Activated CD4-positive, alpha-beta T cell treated with anti-CD3 and anti-CD28 coated beads for 36 hours (primary cell): ENCODE measurements at regions not wholly inside any gene's neighbourhood (a gene's known extent, or its start where the extent isn't known, plus 50 kb on each side); places are given as distances from the start of the nearest gene placed in this dataset.
A peak's percentile ranks its signal among the peaks of the same experiment; 100 is the strongest.

Source experiments
- ATAC-seq: fragments of 200-7000 bp; cut with Tn5 transposase; one replicate; pipeline ENCODE4 v1.10.0; 2021; ENCODE audit warnings: mild to moderate bottlenecking, moderate library complexity
- CTCF ChIA-PET: fragments of 350-600 bp; sonication (Branson Sonifier 250); formaldehyde crosslinking; loops from one replicate; lab custom pipeline; 2021; ENCODE audit warnings: antibody characterized with exemption; lab: Charles Lee
- POLR2A ChIA-PET: fragments of 350-600 bp; sonication (Branson Sonifier 250); formaldehyde crosslinking; loops from one replicate; lab custom pipeline; 2021; ENCODE audit warnings: antibody characterized with exemption, inconsistent platforms; lab: Charles Lee
- DNase-seq: peaks from one replicate; pipeline ENCODE4 v3.0.0-alpha.2; 2020
- H3K27ac Mint-ChIP-seq: one replicate; pipeline ENCODE4 v1.8.0; 2021; ENCODE audit warnings: mixed read lengths
- H3K27me3 Mint-ChIP-seq: one replicate; pipeline ENCODE4 v1.8.0; 2021; ENCODE audit warnings: mixed read lengths
- H3K36me3 Mint-ChIP-seq: one replicate; pipeline ENCODE4 v1.8.0; 2021; ENCODE audit warnings: low read depth, mixed read lengths
- H3K4me1 Mint-ChIP-seq: one replicate; pipeline ENCODE4 v1.8.0; 2021; ENCODE audit warnings: mixed read lengths
- H3K4me3 Mint-ChIP-seq: one replicate; pipeline ENCODE4 v1.8.0; 2021; ENCODE audit warnings: mild to moderate bottlenecking, moderate library complexity, mixed read lengths
- H3K9me3 Mint-ChIP-seq: one replicate; pipeline ENCODE4 v1.8.0; 2021; ENCODE audit warnings: low read depth, mixed read lengths
- intact Hi-C, 2 experiments: fragments of 100-400 bp; cut with DNase I in 1 of 2; cut with micrococcal nuclease in 1 of 2; formaldehyde crosslinking; loops; one replicate each; pipeline versions ENCODE4 v1.14.2 to v1.15.1; 2022 to 2024; cut with DNase I, micrococcal nuclease

- Mint-ChIP-seq H3K36me3 (no peaks in the 10 kb centered on the region), H3K4me3 (no peak overlapping the region), H3K27me3 (no peaks in the 10 kb centered on the region), H3K9me3 (no peaks in the 10 kb centered on the region), H3K4me1 (no peaks in the 10 kb centered on the region), H3K27ac (no peak overlapping the region)
- ChIA-PET CTCF (interaction anchor here (1.0 kb wide), 2 partner anchors 14 to 43 kb away, joined by 3 to 4 read pairs; no protein-coding TSS in a partner anchor), POLR2A (no interaction called here)
- intact Hi-C loops: no loop called here
- DNase-seq (no peak), ATAC-seq (no peak)
Observed at GRCh38 chr4:17276776-17277175, 235.1 kb downstream of the QDPR start.

- Mint-ChIP-seq H3K36me3 (no peaks in the 10 kb centered on the region), H3K27ac (no peak overlapping the region), H3K4me3 (no peak overlapping the region), H3K9me3 (no peaks in the 10 kb centered on the region), H3K4me1 (no peaks in the 10 kb centered on the region), H3K27me3 (no peaks in the 10 kb centered on the region)
- ChIA-PET POLR2A (no interaction called here), CTCF (no interaction called here)
- ATAC-seq (no peak), DNase-seq (no peak)
- intact Hi-C loops: no loop called here
Observed at GRCh38 chr4:17275836-17276235, 236.1 kb downstream of the QDPR start.

- no peak overlapping the region for H3K4me3 Mint-ChIP-seq
- ChIA-PET CTCF (no interaction called here), POLR2A (no interaction called here)
Observed at GRCh38 chr4:17273047-17273446, 238.8 kb downstream of the QDPR start.

GRCh38 chr4:17272154-17272553 lies 239.7 kb downstream of the QDPR start:
- no peak for DNase-seq
- H3K36me3 Mint-ChIP-seq: no peaks in the 10 kb centered on the region
- no peaks in the 10 kb centered on the region for H3K9me3 Mint-ChIP-seq
- CTCF ChIA-PET: no interaction called here
- POLR2A ChIA-PET: no interaction called here
- peaks cover 14% of the 10 kb centered on the region for H3K27me3 Mint-ChIP-seq
- H3K27ac Mint-ChIP-seq: no peak overlapping the region
- intact Hi-C loops: no loop called here
- no peak overlapping the region for H3K4me3 Mint-ChIP-seq
- ATAC-seq: no peak
- H3K4me1 Mint-ChIP-seq: no peaks in the 10 kb centered on the region

More at GRCh38 chr4:17273047-17273446, 238.8 kb downstream of the QDPR start:
- H3K27ac Mint-ChIP-seq: no peak overlapping the region
- no peaks in the 10 kb centered on the region for H3K9me3 Mint-ChIP-seq
- no peaks in the 10 kb centered on the region for H3K4me1 Mint-ChIP-seq
- DNase-seq (no peak), ATAC-seq (no peak)
- H3K36me3 Mint-ChIP-seq: no peaks in the 10 kb centered on the region
- H3K27me3 Mint-ChIP-seq: peaks cover 9% of the 10 kb centered on the region
- intact Hi-C loops: no loop called here

GRCh38 chr4:17265653-17266052 lies 246.2 kb downstream of the QDPR start:
- DNase-seq (no peak), ATAC-seq (no peak)
- Mint-ChIP-seq H3K4me3 (no peak overlapping the region), H3K27me3 (peaks cover 18% of the 10 kb centered on the region), H3K27ac (no peak overlapping the region), H3K36me3 (no peaks in the 10 kb centered on the region), H3K4me1 (no peaks in the 10 kb centered on the region), H3K9me3 (no peaks in the 10 kb centered on the region)
- intact Hi-C loops: no loop called here
- CTCF ChIA-PET: no interaction called here
- POLR2A ChIA-PET: no interaction called here

GRCh38 chr4:17265139-17265538 lies 246.8 kb downstream of the QDPR start:
- ATAC-seq: no peak
- ChIA-PET POLR2A (no interaction called here), CTCF (no interaction called here)
- Mint-ChIP-seq H3K36me3 (no peaks in the 10 kb centered on the region), H3K27me3 (peaks cover 16% of the 10 kb centered on the region), H3K27ac (no peak overlapping the region), H3K9me3 (no peaks in the 10 kb centered on the region), H3K4me3 (no peak overlapping the region), H3K4me1 (no peaks in the 10 kb centered on the region)
- intact Hi-C loops: no loop called here
- no peak for DNase-seq

- ChIA-PET POLR2A (no interaction called here), CTCF (no interaction called here)
- Mint-ChIP-seq H3K36me3 (no peaks in the 10 kb centered on the region), H3K4me3 (no peak overlapping the region), H3K4me1 (no peaks in the 10 kb centered on the region), H3K9me3 (no peaks in the 10 kb centered on the region), H3K27ac (no peak overlapping the region), H3K27me3 (peaks cover 4% of the 10 kb centered on the region)
- DNase-seq (peak; percentile 9), ATAC-seq (peak; percentile 49)
- intact Hi-C loops: no loop called here
Observed at GRCh38 chr4:17260166-17260907, 251.6 kb downstream of the QDPR start.

GRCh38 chr4:17258106-17258505 lies 253.8 kb downstream of the QDPR start:
- peaks cover 9% of the 10 kb centered on the region for H3K27me3 Mint-ChIP-seq
- intact Hi-C loops: no loop called here
- DNase-seq (no peak), ATAC-seq (no peak)
- ChIA-PET CTCF (no interaction called here), POLR2A (no interaction called here)
- no peaks in the 10 kb centered on the region for H3K9me3 Mint-ChIP-seq
- H3K27ac Mint-ChIP-seq: no peak overlapping the region
- H3K4me1 Mint-ChIP-seq: peaks cover 2% of the 10 kb centered on the region
- H3K4me3 Mint-ChIP-seq: no peak overlapping the region
- no peaks in the 10 kb centered on the region for H3K36me3 Mint-ChIP-seq

- no peak for ATAC-seq
- Mint-ChIP-seq H3K27me3 (peaks cover 18% of the 10 kb centered on the region), H3K4me1 (peaks cover 2% of the 10 kb centered on the region), H3K9me3 (no peaks in the 10 kb centered on the region), H3K4me3 (no peak overlapping the region), H3K27ac (no peak overlapping the region), H3K36me3 (no peaks in the 10 kb centered on the region)
- ChIA-PET POLR2A (no interaction called here), CTCF (no interaction called here)
- no peak for DNase-seq
- intact Hi-C loops: no loop called here
Observed at GRCh38 chr4:17252131-17252530, 259.8 kb downstream of the QDPR start.

- Mint-ChIP-seq H3K27me3 (peaks cover 24% of the 10 kb centered on the region), H3K9me3 (no peaks in the 10 kb centered on the region), H3K36me3 (no peaks in the 10 kb centered on the region), H3K4me1 (peaks cover 2% of the 10 kb centered on the region), H3K4me3 (no peak overlapping the region), H3K27ac (no peak overlapping the region)
- POLR2A ChIA-PET: no interaction called here
- DNase-seq: no peak
- ATAC-seq: no peak
- intact Hi-C loops: no loop called here
- CTCF ChIA-PET: no interaction called here
Observed at GRCh38 chr4:17251101-17251500, 260.8 kb downstream of the QDPR start.

- ATAC-seq: no peak
- Mint-ChIP-seq H3K27me3 (peaks cover 22% of the 10 kb centered on the region), H3K4me1 (peaks cover 2% of the 10 kb centered on the region), H3K4me3 (no peak overlapping the region), H3K36me3 (no peaks in the 10 kb centered on the region), H3K9me3 (no peaks in the 10 kb centered on the region), H3K27ac (no peak overlapping the region)
- POLR2A ChIA-PET: no interaction called here
- intact Hi-C loops: no loop called here
- CTCF ChIA-PET: no interaction called here
- no peak for DNase-seq
Observed at GRCh38 chr4:17250591-17250990, 261.3 kb downstream of the QDPR start.

GRCh38 chr4:17246656-17247055 lies 265.2 kb downstream of the QDPR start:
- H3K9me3 Mint-ChIP-seq: no peaks in the 10 kb centered on the region
- no peak for DNase-seq
- peaks cover 18% of the 10 kb centered on the region for H3K27me3 Mint-ChIP-seq
- ChIA-PET CTCF (no interaction called here), POLR2A (no interaction called here)
- intact Hi-C loops: no loop called here
- no peak overlapping the region for H3K4me3 Mint-ChIP-seq
- H3K36me3 Mint-ChIP-seq: no peaks in the 10 kb centered on the region
- H3K4me1 Mint-ChIP-seq: no peaks in the 10 kb centered on the region
- no peak overlapping the region for H3K27ac Mint-ChIP-seq
- ATAC-seq: no peak
